ENCODE measurements at regions not wholly inside any gene's neighbourhood (a gene's known extent, or its start where the extent isn't known, plus 50 kb on each side); places are given as distances from the start of the nearest gene placed in this dataset.
A peak's percentile ranks its signal among the peaks of the same experiment; 100 is the strongest.

DNA sequence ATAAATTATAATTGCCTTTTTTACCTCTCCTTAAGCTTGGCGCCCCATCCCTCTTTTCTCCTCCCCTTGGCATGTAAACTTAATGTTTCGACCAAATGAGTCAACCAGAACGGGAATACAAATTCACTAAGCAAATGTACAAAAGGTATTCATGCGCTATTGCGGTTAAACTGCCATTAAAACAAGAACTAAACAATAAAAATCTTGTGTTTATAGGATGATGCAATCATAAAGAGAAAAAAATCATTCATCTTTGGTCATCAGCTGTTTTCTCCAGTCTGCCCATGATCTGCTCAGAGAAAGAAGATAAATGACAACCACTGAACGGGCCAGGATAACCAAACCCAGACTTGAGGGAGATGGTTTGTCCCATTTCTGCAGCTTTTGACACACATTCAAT is 534.2 kb upstream of the PLXNA2 start:
- H3K36me3 ChIP-seq (ENCODE audit: insufficient read depth, low read length) = no peaks in the 10 kb centered on the region
- no peak overlapping the region for H3K9ac ChIP-seq (ENCODE audit: low read length)
- no peak overlapping the region for H3K4me2 ChIP-seq (ENCODE audit: low read length)
- TF ChIP-seq EZH2 (IDR thresholded peaks at IDR 0.05; ENCODE audit: borderline replicate concordance, insufficient read depth, low read length, poor library complexity, severe bottlenecking) (no peak), MXI1 (conservative IDR thresholded peaks at IDR 0.05; ENCODE audit: poor library complexity, severe bottlenecking) (no peak), POLR2AphosphoS5 (IDR thresholded peaks at IDR 0.05) (no peak), EP300 (conservative IDR thresholded peaks at IDR 0.05; ENCODE audit: poor library complexity, severe bottlenecking) (no peak), RAD21 (conservative IDR thresholded peaks at IDR 0.05) (no peak), TAF1 (IDR thresholded peaks at IDR 0.05; ENCODE audit: low read depth) (no peak), REST (IDR thresholded peaks at IDR 0.05; ENCODE audit: borderline replicate concordance) (no peak), SMC3 (conservative IDR thresholded peaks at IDR 0.05; ENCODE audit: poor library complexity) (no peak)
- TF ChIP-seq, protein P1, sequence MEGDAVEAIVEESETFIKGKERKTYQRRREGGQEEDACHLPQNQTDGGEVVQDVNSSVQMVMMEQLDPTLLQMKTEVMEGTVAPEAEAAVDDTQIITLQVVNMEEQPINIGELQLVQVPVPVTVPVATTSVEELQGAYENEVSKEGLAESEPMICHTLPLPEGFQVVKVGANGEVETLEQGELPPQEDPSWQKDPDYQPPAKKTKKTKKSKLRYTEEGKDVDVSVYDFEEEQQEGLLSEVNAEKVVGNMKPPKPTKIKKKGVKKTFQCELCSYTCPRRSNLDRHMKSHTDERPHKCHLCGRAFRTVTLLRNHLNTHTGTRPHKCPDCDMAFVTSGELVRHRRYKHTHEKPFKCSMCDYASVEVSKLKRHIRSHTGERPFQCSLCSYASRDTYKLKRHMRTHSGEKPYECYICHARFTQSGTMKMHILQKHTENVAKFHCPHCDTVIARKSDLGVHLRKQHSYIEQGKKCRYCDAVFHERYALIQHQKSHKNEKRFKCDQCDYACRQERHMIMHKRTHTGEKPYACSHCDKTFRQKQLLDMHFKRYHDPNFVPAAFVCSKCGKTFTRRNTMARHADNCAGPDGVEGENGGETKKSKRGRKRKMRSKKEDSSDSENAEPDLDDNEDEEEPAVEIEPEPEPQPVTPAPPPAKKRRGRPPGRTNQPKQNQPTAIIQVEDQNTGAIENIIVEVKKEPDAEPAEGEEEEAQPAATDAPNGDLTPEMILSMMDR (IDR thresholded peaks at IDR 0.05; ENCODE audit: poor library complexity, severe bottlenecking) = no peak
- no peak overlapping the region for H2AFZ ChIP-seq (ENCODE audit: low read depth, low read length)
- H3K27ac ChIP-seq (ENCODE audit: low read length) = no peak overlapping the region
- no peaks in the 10 kb centered on the region for H3K79me2 ChIP-seq (replicated peaks; ENCODE audit: insufficient read depth, low read length)
- no peaks in the 10 kb centered on the region for H4K20me1 ChIP-seq (ENCODE audit: insufficient read depth)
- H3K27me3 ChIP-seq (ENCODE audit: insufficient read depth, low read depth, low read length) = no peaks in the 10 kb centered on the region
- no peaks in the 10 kb centered on the region for H3K9me2 ChIP-seq (ENCODE audit: insufficient read depth, low read length)
- no peak overlapping the region for H3K4me3 ChIP-seq (ENCODE audit: low read length)
- no peaks in the 10 kb centered on the region for H3K9me3 ChIP-seq (ENCODE audit: low read length)
- no peaks in the 10 kb centered on the region for H3F3A ChIP-seq (ENCODE audit: insufficient read depth, low read length, poor library complexity, severe bottlenecking)

- Histone ChIP-seq H3K9me2 (ENCODE audit: insufficient read depth, low read length) (no peaks in the 10 kb centered on the region), H4K20me1 (ENCODE audit: insufficient read depth) (no peaks in the 10 kb centered on the region), H3K27ac (ENCODE audit: low read length) (peak overlapping the region; percentile 28), H2AFZ (ENCODE audit: low read depth, low read length) (no peak overlapping the region), H3K79me2 (replicated peaks; ENCODE audit: insufficient read depth, low read length) (no peaks in the 10 kb centered on the region), H3K4me3 (ENCODE audit: low read length) (no peak overlapping the region), H3K27me3 (ENCODE audit: insufficient read depth, low read depth, low read length) (no peaks in the 10 kb centered on the region), H3K9ac (ENCODE audit: low read length) (no peak overlapping the region), H3K9me3 (ENCODE audit: low read length) (no peaks in the 10 kb centered on the region), H3K36me3 (ENCODE audit: insufficient read depth, low read length) (no peaks in the 10 kb centered on the region), H3F3A (ENCODE audit: insufficient read depth, low read length, poor library complexity, severe bottlenecking) (no peaks in the 10 kb centered on the region), H3K4me2 (ENCODE audit: low read length) (no peak overlapping the region)
- TF ChIP-seq SMC3 (conservative IDR thresholded peaks at IDR 0.05; ENCODE audit: poor library complexity) (no peak), POLR2AphosphoS5 (IDR thresholded peaks at IDR 0.05) (no peak)
Measured at GRCh38 chr1:208781391-208782045, 537.3 kb upstream of the PLXNA2 start.
